Erythroblast (primary cell): ENCODE measurements at regions not wholly inside any gene's neighbourhood (a gene's known extent, or its start where the extent isn't known, plus 50 kb on each side); places are given as distances from the start of the nearest gene placed in this dataset.
"Not testable (repeated sequence)": the region's sequence is repeated elsewhere in the genome, so short reads cannot be mapped to it uniquely, and the experiment has no call there.

Experiments
- DNase-seq, 2 experiments: peaks; one replicate each; lab custom pipeline; 2025; lab: John Stamatoyannopoulos, UW
- GATA1 ChIP-seq: IDR thresholded peaks from 2 replicates; pipeline ENCODE4 v1.6.1; 2011; ENCODE audit warnings: low read depth, mild to moderate bottlenecking, control low read depth, low read length, moderate library complexity
- POLR2A ChIP-seq: IDR thresholded peaks from 2 replicates; pipeline ENCODE4 v1.6.1; 2011; ENCODE audit warnings: mild to moderate bottlenecking, low read length

GRCh38 chr10:21463436-21463835 lies 62.0 kb downstream of the SKIDA1 start:
- TF ChIP-seq POLR2A = no peak
- TF ChIP-seq GATA1 = no peak
- DNase-seq = no peak

GRCh38 chr10:21458126-21458871 lies 67.2 kb downstream of the SKIDA1 start:
- DNase-seq = no peak
- TF ChIP-seq GATA1 (no peak), POLR2A (no peak)

- no peak for TF ChIP-seq GATA1
- no peak for TF ChIP-seq POLR2A
- no peak for DNase-seq
Observed at GRCh38 chr10:21456160-21456559, 69.3 kb downstream of the SKIDA1 start.

GRCh38 chr10:21452203-21452602 lies 73.3 kb downstream of the SKIDA1 start:
- DNase-seq = no peak

GRCh38 chr10:21449288-21449966 lies 76.1 kb downstream of the SKIDA1 start:
- no peak for TF ChIP-seq POLR2A
- TF ChIP-seq GATA1 = no peak
- DNase-seq = no peak

More at GRCh38 chr10:21452203-21452602, 73.3 kb downstream of the SKIDA1 start:
- TF ChIP-seq POLR2A (no peak), GATA1 (no peak)

- DNase-seq = no peak
- TF ChIP-seq POLR2A (no peak), GATA1 (no peak)
Observed at GRCh38 chr10:21445163-21445562, 80.3 kb downstream of the SKIDA1 start.

GRCh38 chr10:21441625-21442024 lies 83.9 kb downstream of the SKIDA1 start:
- TF ChIP-seq GATA1 = no peak
- DNase-seq = no peak

GRCh38 chr10:21438914-21439313 lies 86.6 kb downstream of the SKIDA1 start:
- not testable (repeated sequence) for DNase-seq

- DNase-seq = no peak
- TF ChIP-seq GATA1 = no peak
- TF ChIP-seq POLR2A = no peak
Observed at GRCh38 chr10:21437770-21438382, 87.6 kb downstream of the SKIDA1 start.

GRCh38 chr10:21432266-21432665 lies 93.2 kb downstream of the SKIDA1 start:
- no peak for TF ChIP-seq POLR2A
- TF ChIP-seq GATA1 = no peak
- no peak for DNase-seq

- no peak for TF ChIP-seq POLR2A
- no peak for TF ChIP-seq GATA1
- no peak for DNase-seq
Observed at GRCh38 chr10:21431799-21432198, 93.7 kb downstream of the SKIDA1 start.

GRCh38 chr10:21427804-21428481 lies 97.5 kb downstream of the SKIDA1 start:
- no peak for DNase-seq
- TF ChIP-seq GATA1 = no peak
- TF ChIP-seq POLR2A = no peak

GRCh38 chr10:21424459-21424861 lies 101.0 kb downstream of the SKIDA1 start:
- no peak for DNase-seq
- TF ChIP-seq POLR2A = no peak
- no peak for TF ChIP-seq GATA1

GRCh38 chr10:21423850-21424249 lies 101.6 kb downstream of the SKIDA1 start:
- TF ChIP-seq POLR2A = no peak
- TF ChIP-seq GATA1 = no peak
- DNase-seq = no peak
